GM12892 (cell line): ENCODE measurements at regions not wholly inside any gene's neighbourhood (a gene's known extent, or its start where the extent isn't known, plus 50 kb on each side); places are given as distances from the start of the nearest gene placed in this dataset.

Experiments used
- POLR2A ChIP-seq: IDR thresholded peaks from 2 replicates; pipeline ENCODE4 v1.6.1; 2011; ENCODE audit warnings: low read depth, low read length, control low read depth
- POLR2AphosphoS5 ChIP-seq: IDR thresholded peaks from 2 replicates; pipeline ENCODE4 v1.6.1; 2011; ENCODE audit warnings: low read depth, low read length, control low read depth
- TAF1 ChIP-seq: IDR thresholded peaks from 2 replicates; pipeline ENCODE4 v1.6.1; 2011; ENCODE audit warnings: low read depth, mild to moderate bottlenecking, control low read depth, low read length, borderline replicate concordance

DNA sequence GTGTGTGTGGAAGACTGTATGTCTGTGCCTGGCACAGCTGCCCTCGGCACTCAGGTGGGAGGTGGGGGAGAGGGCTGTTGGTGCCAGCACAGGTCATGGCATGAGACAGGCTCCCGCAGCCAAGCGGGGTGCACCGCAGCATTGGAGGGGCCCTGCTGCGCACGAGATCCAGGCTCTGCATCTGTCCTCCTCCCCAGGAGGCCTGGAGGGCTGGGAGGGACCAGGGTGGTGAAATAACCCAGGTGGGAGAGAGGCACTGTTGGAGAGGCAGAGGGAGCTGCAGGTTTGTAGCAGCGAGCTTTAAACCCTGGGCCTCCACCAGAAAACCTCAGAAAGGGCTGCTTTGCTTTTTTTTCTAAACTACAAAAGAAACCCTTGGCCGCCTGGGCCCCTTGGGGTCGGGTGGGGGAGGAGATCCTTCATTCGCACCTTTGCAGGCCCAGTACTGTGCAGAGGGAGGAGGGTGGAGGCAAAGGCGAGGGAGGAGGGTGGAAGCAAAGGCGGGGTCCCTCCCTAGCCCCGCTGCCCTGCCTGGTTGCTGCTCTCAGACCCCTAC lies 241.7 kb downstream of the SEC14L1 start:
- TF ChIP-seq TAF1 = no peak
- TF ChIP-seq POLR2AphosphoS5 = no peak
- TF ChIP-seq POLR2A = no peak
